ENCODE measurements at regions not wholly inside any gene's neighbourhood (a gene's known extent, or its start where the extent isn't known, plus 50 kb on each side); places are given as distances from the start of the nearest gene placed in this dataset.

- in situ Hi-C loops (cut with MboI; ENCODE audit: low sequenced_read_pairs in 4 of 4) (no loop called here), intact Hi-C loops (cut with DNase I; ENCODE audit: low total_unique reads) (no loop called here)
- TF ChIP-seq CTCF (IDR thresholded peaks at IDR 0.05 in 4 of 5, conservative IDR thresholded peaks at IDR 0.05 in 1 of 5) (no peak), POLR2A (IDR thresholded peaks at IDR 0.05) (no peak)
- Histone ChIP-seq H3K27me3 (no peaks in the 10 kb centered on the region), H3K4me1 (no peaks in the 10 kb centered on the region), H3K27ac (no peak overlapping the region), H3K36me3 (no peaks in the 10 kb centered on the region), H3K4me3 (no peak overlapping the region), H3K9me3 (no peaks in the 10 kb centered on the region)
- ATAC-seq: no peak
- DNase-seq: no peak
These were observed 269.1 kb upstream of the EDNRB start for GRCh38 chr13:78187781-78188180.

GRCh38 chr13:78185700-78186099, 267.1 kb upstream of the EDNRB start:
- no peaks in the 10 kb centered on the region for H3K36me3 ChIP-seq
- DNase-seq (no peak), ATAC-seq (no peak)
- H3K27ac ChIP-seq: no peak overlapping the region
- H3K9me3 ChIP-seq: no peaks in the 10 kb centered on the region
- TF ChIP-seq POLR2A (IDR thresholded peaks at IDR 0.05) (no peak), CTCF (IDR thresholded peaks at IDR 0.05 in 4 of 5, conservative IDR thresholded peaks at IDR 0.05 in 1 of 5) (no peak)
- no peaks in the 10 kb centered on the region for H3K4me1 ChIP-seq
- no peaks in the 10 kb centered on the region for H3K27me3 ChIP-seq
- no peak overlapping the region for H3K4me3 ChIP-seq
- in situ Hi-C loops (cut with MboI; ENCODE audit: low sequenced_read_pairs in 4 of 4): no loop called here
- intact Hi-C loops (cut with DNase I; ENCODE audit: low total_unique reads): no loop called here

- no peak overlapping the region for H3K4me3 ChIP-seq
- no peaks in the 10 kb centered on the region for H3K36me3 ChIP-seq
- in situ Hi-C loops (cut with MboI; ENCODE audit: low sequenced_read_pairs in 4 of 4): no loop called here
- no peaks in the 10 kb centered on the region for H3K4me1 ChIP-seq
- no peaks in the 10 kb centered on the region for H3K27me3 ChIP-seq
- H3K27ac ChIP-seq: no peak overlapping the region
- TF ChIP-seq CTCF (IDR thresholded peaks at IDR 0.05 in 4 of 5, conservative IDR thresholded peaks at IDR 0.05 in 1 of 5): no peak
- TF ChIP-seq POLR2A (IDR thresholded peaks at IDR 0.05): no peak
- H3K9me3 ChIP-seq: no peaks in the 10 kb centered on the region
- no peak for DNase-seq
- intact Hi-C loops (cut with DNase I; ENCODE audit: low total_unique reads): no loop called here
- no peak for ATAC-seq
These were observed 265.1 kb upstream of the EDNRB start for GRCh38 chr13:78183732-78184131.

GRCh38 chr13:78182813-78183212, 264.2 kb upstream of the EDNRB start:
- H3K9me3 ChIP-seq: no peaks in the 10 kb centered on the region
- no peaks in the 10 kb centered on the region for H3K4me1 ChIP-seq
- in situ Hi-C loops (cut with MboI; ENCODE audit: low sequenced_read_pairs in 4 of 4) (no loop called here), intact Hi-C loops (cut with DNase I; ENCODE audit: low total_unique reads) (no loop called here)
- no peak overlapping the region for H3K4me3 ChIP-seq
- no peak for DNase-seq
- ATAC-seq: no peak
- no peak overlapping the region for H3K27ac ChIP-seq
- TF ChIP-seq POLR2A (IDR thresholded peaks at IDR 0.05): no peak
- no peak for TF ChIP-seq CTCF (IDR thresholded peaks at IDR 0.05 in 4 of 5, conservative IDR thresholded peaks at IDR 0.05 in 1 of 5)
- no peaks in the 10 kb centered on the region for H3K27me3 ChIP-seq
- H3K36me3 ChIP-seq: no peaks in the 10 kb centered on the region

GRCh38 chr13:78177306-78177705, 258.7 kb upstream of the EDNRB start:
- intact Hi-C loops (cut with DNase I; ENCODE audit: low total_unique reads): no loop called here
- in situ Hi-C loops (cut with MboI; ENCODE audit: low sequenced_read_pairs in 4 of 4): no loop called here
- Histone ChIP-seq H3K4me3 (no peak overlapping the region), H3K36me3 (no peaks in the 10 kb centered on the region), H3K27ac (no peak overlapping the region), H3K4me1 (no peaks in the 10 kb centered on the region), H3K27me3 (no peaks in the 10 kb centered on the region), H3K9me3 (no peaks in the 10 kb centered on the region)
- DNase-seq (no peak), ATAC-seq (no peak)
- no peak for TF ChIP-seq CTCF (IDR thresholded peaks at IDR 0.05 in 4 of 5, conservative IDR thresholded peaks at IDR 0.05 in 1 of 5)
